Epithelial cell of proximal tubule (primary cell): ENCODE measurements at regions not wholly inside any gene's neighbourhood (a gene's known extent, or its start where the extent isn't known, plus 50 kb on each side); places are given as distances from the start of the nearest gene placed in this dataset.
A peak's percentile ranks its signal among the peaks of the same experiment; 100 is the strongest.
"Not testable (repeated sequence)": the region's sequence is repeated elsewhere in the genome, so short reads cannot be mapped to it uniquely, and the experiment has no call there.

Experiments
- DNase-seq: peaks from one replicate; pipeline ENCODE4 v3.0.0-alpha.2; 2011; ENCODE audit warnings: low read depth
- H3K4me3 ChIP-seq: 2 replicates; pipeline ENCODE4 v1.5.1; 2011; ENCODE audit warnings: low read depth, mild to moderate bottlenecking, low read length
- CTCF ChIP-seq: conservative IDR thresholded peaks from 2 replicates; pipeline ENCODE4 v1.5.1; 2012; ENCODE audit warnings: low read depth, mild to moderate bottlenecking, low read length

GRCh38 chr2:87460662-87461061 lies 287.2 kb upstream of the PLGLB2 start:
- not testable (repeated sequence) for H3K4me3 ChIP-seq, DNase-seq

GRCh38 chr2:87461671-87462070 lies 286.2 kb upstream of the PLGLB2 start:
- H3K4me3 ChIP-seq, DNase-seq: not testable (repeated sequence)

- DNase-seq, H3K4me3 ChIP-seq: not testable (repeated sequence)
These were observed 283.7 kb upstream of the PLGLB2 start for GRCh38 chr2:87464219-87464618.

- DNase-seq, H3K4me3 ChIP-seq: not testable (repeated sequence)
These were observed 282.2 kb upstream of the PLGLB2 start for GRCh38 chr2:87465730-87466129.

GRCh38 chr2:87466591-87467120 lies 281.2 kb upstream of the PLGLB2 start:
- DNase-seq, H3K4me3 ChIP-seq: not testable (repeated sequence)

- not testable (repeated sequence) for H3K4me3 ChIP-seq, DNase-seq
These were observed 279.4 kb upstream of the PLGLB2 start for GRCh38 chr2:87468429-87468981.

- H3K4me3 ChIP-seq, DNase-seq: not testable (repeated sequence)
These were observed 278.4 kb upstream of the PLGLB2 start for GRCh38 chr2:87469180-87470151.

- not testable (repeated sequence) for DNase-seq, H3K4me3 ChIP-seq
These were observed 277.2 kb upstream of the PLGLB2 start for GRCh38 chr2:87470381-87471380.

- H3K4me3 ChIP-seq, DNase-seq: not testable (repeated sequence)
- peak; percentile 24 for TF ChIP-seq CTCF
These were observed 276.4 kb upstream of the PLGLB2 start for GRCh38 chr2:87471478-87471877.

GRCh38 chr2:87476223-87476872 lies 271.5 kb upstream of the PLGLB2 start:
- DNase-seq, H3K4me3 ChIP-seq: not testable (repeated sequence)
- TF ChIP-seq CTCF: peak; percentile 3

GRCh38 chr2:87476936-87477335 lies 271.0 kb upstream of the PLGLB2 start:
- DNase-seq: not testable (repeated sequence)

GRCh38 chr2:87477669-87478428 lies 270.0 kb upstream of the PLGLB2 start:
- not testable (repeated sequence) for DNase-seq, H3K4me3 ChIP-seq

More at GRCh38 chr2:87476936-87477335, 271.0 kb upstream of the PLGLB2 start:
- H3K4me3 ChIP-seq: not testable (repeated sequence)

GRCh38 chr2:87478911-87479310 lies 269.0 kb upstream of the PLGLB2 start:
- not testable (repeated sequence) for H3K4me3 ChIP-seq

GRCh38 chr2:87483093-87483680 lies 264.7 kb upstream of the PLGLB2 start:
- DNase-seq: not testable (repeated sequence)

More at GRCh38 chr2:87478911-87479310, 269.0 kb upstream of the PLGLB2 start:
- DNase-seq: not testable (repeated sequence)

More at GRCh38 chr2:87483093-87483680, 264.7 kb upstream of the PLGLB2 start:
- not testable (repeated sequence) for H3K4me3 ChIP-seq
